Kidney (tissue), 13 donors: ENCODE measurements at regions not wholly inside any gene's neighbourhood (a gene's known extent, or its start where the extent isn't known, plus 50 kb on each side); places are given as distances from the start of the nearest gene placed in this dataset.
A peak's percentile ranks its signal among the peaks of the same experiment; 100 is the strongest.

Experiments
- DNase-seq, 5 donors: peaks; one replicate each; pipeline ENCODE4 v3.0.0-alpha.2; 2013 to 2020
- FAIRE-seq: peaks from 2 replicates; lab custom pipeline; 2012; peaks lifted over from hg19 to GRCh38; lab: Jason Lieb, UNC
- H3K27ac ChIP-seq, 2 donors: one replicate each; pipeline ENCODE4 v1.7.0; 2013; ENCODE audit warnings: low read depth in 2 of 2, low read length in 2 of 2, inconsistent platforms in 1 of 2
- H3K27me3 ChIP-seq: one replicate; pipeline ENCODE4 v1.7.1; 2013; ENCODE audit warnings: low read length, inconsistent platforms; ENCODE audit not compliant: control insufficient read depth, insufficient read depth
- H3K36me3 ChIP-seq, 3 donors: one replicate each; pipeline versions ENCODE4 v1.7.0 to v1.7.1; 2013; ENCODE audit warnings: low read length in 3 of 3, control low read depth in 1 of 3, inconsistent platforms in 1 of 3; ENCODE audit not compliant: insufficient read depth in 3 of 3, control insufficient read depth in 2 of 3
- H3K4me1 ChIP-seq, 3 donors: one replicate each; pipeline versions ENCODE4 v1.7.0 to v1.7.1; 2013; ENCODE audit warnings: low read length in 3 of 3, inconsistent platforms in 1 of 3, low read depth in 1 of 3; ENCODE audit not compliant: control insufficient read depth in 2 of 3, insufficient read depth in 2 of 3
- H3K4me3 ChIP-seq, 3 donors: one replicate each; pipeline versions ENCODE4 v1.7.0 to v1.8.1; 2013; ENCODE audit warnings: low read length in 3 of 3, control low read depth in 1 of 3, inconsistent platforms in 1 of 3
- H3K9ac ChIP-seq, 3 donors: one replicate each; pipeline versions ENCODE4 v1.7.0 to v1.7.1; 2013; ENCODE audit warnings: low read length in 3 of 3, control low read depth in 1 of 3, inconsistent platforms in 1 of 3
- H3K9me3 ChIP-seq, 3 donors: one replicate each; pipeline versions ENCODE4 v1.7.0 to v1.7.1; 2013; ENCODE audit warnings: low read length in 3 of 3, control low read depth in 1 of 3, inconsistent platforms in 1 of 3; ENCODE audit not compliant: control insufficient read depth in 2 of 3, insufficient read depth in 1 of 3
- CTCF ChIP-seq: IDR thresholded peaks from 3 replicates; pipeline ENCODE4 v1.5.1; 2012; ENCODE audit warnings: mild to moderate bottlenecking, moderate library complexity, borderline replicate concordance; ENCODE audit not compliant: insufficient read depth; ENCODE audit errors: extremely low read depth
- intact Hi-C: fragments of 100-400 bp; cut with DNase I; formaldehyde crosslinking; loops from one replicate; pipeline ENCODE4 v1.11.1; 2022
- donor health status: control.
- donor health status: control.
- donor health status: control.
- donor health status: control.
- donor health status: control.
- donor health status: DM: yes; HTN: yes; CAD: no.
- donor health status: Normal renal cell carcinoma (clear cell type).

GRCh38 chr11:114771172-114771571, 92.8 kb downstream of the NXPE2 start:
- FAIRE-seq = no peak
- H3K4me1 ChIP-seq = no peaks in the 10 kb centered on the region
- no peaks in the 10 kb centered on the region for H3K27me3 ChIP-seq
- no peak overlapping the region for H3K4me3 ChIP-seq
- no peaks in the 10 kb centered on the region for H3K36me3 ChIP-seq
- intact Hi-C loops = no loop called here
- TF ChIP-seq CTCF = no peak
- no peak overlapping the region for H3K9ac ChIP-seq
- H3K27ac ChIP-seq = no peak overlapping the region
- no peak for DNase-seq
- no peaks in the 10 kb centered on the region for H3K9me3 ChIP-seq

- no peaks in the 10 kb centered on the region for H3K9me3 ChIP-seq
These were observed 95.4 kb downstream of the NXPE2 start for GRCh38 chr11:114773541-114774338.

GRCh38 chr11:114774599-114775361, 96.5 kb downstream of the NXPE2 start:
- FAIRE-seq (no peak), DNase-seq (peak in 4 of 5 donors; percentile 89 to 94 (median 92))

More at GRCh38 chr11:114773541-114774338, 95.4 kb downstream of the NXPE2 start:
- Histone ChIP-seq H3K27me3 (no peaks in the 10 kb centered on the region), H3K9ac (no peak overlapping the region), H3K27ac (no peak overlapping the region), H3K4me1 (no peaks in the 10 kb centered on the region), H3K36me3 (no peaks in the 10 kb centered on the region), H3K4me3 (no peak overlapping the region)
- intact Hi-C loops = no loop called here
- no peak for TF ChIP-seq CTCF
- DNase-seq (no peak), FAIRE-seq (no peak)

More at GRCh38 chr11:114774599-114775361, 96.5 kb downstream of the NXPE2 start:
- intact Hi-C loops = no loop called here
- H3K9me3 ChIP-seq = no peaks in the 10 kb centered on the region
- H3K27ac ChIP-seq = no peak overlapping the region
- H3K36me3 ChIP-seq = no peaks in the 10 kb centered on the region
- H3K27me3 ChIP-seq = no peaks in the 10 kb centered on the region
- no peaks in the 10 kb centered on the region for H3K4me1 ChIP-seq
- TF ChIP-seq CTCF = peak; percentile 72
- H3K4me3 ChIP-seq = no peak overlapping the region
- no peak overlapping the region for H3K9ac ChIP-seq
